ENCODE measurements at regions not wholly inside any gene's neighbourhood (a gene's known extent, or its start where the extent isn't known, plus 50 kb on each side); places are given as distances from the start of the nearest gene placed in this dataset.

- DNase-seq = no peak
These were observed 116.6 kb upstream of the STXBP5 start for GRCh38 chr6:147087641-147088040.

- no peak for DNase-seq
These were observed 115.4 kb upstream of the STXBP5 start for GRCh38 chr6:147088861-147089260.

DNA sequence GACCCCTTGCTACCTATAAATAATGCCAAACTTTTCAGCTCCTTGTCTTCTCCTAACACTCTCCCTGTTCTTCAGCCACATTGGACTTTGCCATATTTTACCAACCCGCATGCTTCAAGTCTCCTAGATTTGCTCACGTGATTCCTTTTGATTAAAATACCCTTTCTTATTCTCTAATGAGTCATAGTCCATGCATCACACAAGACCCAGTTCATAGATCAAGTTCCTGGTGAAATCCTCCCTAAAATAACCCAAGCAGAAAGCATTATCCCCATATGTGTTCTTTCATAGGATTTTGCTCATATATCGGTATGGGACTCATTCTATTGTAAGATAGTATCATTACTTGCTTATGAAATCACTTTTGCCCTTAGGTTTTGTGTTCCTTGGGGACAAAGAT, 108.9 kb upstream of the STXBP5 start:
- DNase-seq = no peak

DNA sequence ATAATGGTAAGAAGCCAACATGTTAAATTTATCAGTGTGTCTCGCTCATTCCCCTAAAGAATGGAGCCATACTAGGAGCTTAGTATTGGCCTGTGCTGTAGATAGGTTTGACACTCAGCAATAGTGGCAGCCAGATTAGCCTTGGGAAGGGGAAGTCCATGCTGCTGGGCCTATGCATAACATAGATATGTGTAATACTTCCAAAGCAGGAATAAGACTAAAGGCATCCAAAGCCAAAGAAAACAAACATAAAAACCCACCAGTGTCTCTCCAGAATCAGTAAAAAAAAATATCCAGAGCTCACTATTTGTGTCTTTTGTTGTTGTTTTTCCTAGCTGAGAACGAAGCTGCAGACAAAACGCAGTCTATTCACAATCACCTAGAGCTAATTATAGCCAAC, 104.2 kb upstream of the STXBP5 start:
- DNase-seq = no peak

- no peak for DNase-seq
These were observed 101.2 kb upstream of the STXBP5 start for GRCh38 chr6:147103007-147103406.

DNA sequence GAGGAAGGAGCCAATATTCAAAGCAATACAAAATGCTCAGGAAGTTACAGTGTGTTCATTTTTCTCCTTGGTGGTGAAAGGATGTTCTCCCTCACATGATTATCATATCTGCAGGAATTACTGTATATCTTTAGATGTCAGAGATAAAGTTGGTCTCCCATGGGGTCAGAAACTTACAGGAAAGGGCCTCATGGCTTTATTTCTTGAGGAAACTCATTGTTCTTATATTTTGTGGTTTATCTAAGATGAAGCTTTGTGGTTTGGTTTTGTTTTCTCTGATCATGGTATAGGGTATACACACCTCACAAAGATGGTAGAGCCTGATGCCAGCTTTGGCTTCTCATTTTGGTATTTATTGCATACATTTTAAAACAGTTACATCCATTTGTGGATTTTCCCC, 100.5 kb upstream of the STXBP5 start:
- no peak for DNase-seq

- DNase-seq = no peak
These were observed 98.4 kb upstream of the STXBP5 start for GRCh38 chr6:147105786-147106185.

DNA sequence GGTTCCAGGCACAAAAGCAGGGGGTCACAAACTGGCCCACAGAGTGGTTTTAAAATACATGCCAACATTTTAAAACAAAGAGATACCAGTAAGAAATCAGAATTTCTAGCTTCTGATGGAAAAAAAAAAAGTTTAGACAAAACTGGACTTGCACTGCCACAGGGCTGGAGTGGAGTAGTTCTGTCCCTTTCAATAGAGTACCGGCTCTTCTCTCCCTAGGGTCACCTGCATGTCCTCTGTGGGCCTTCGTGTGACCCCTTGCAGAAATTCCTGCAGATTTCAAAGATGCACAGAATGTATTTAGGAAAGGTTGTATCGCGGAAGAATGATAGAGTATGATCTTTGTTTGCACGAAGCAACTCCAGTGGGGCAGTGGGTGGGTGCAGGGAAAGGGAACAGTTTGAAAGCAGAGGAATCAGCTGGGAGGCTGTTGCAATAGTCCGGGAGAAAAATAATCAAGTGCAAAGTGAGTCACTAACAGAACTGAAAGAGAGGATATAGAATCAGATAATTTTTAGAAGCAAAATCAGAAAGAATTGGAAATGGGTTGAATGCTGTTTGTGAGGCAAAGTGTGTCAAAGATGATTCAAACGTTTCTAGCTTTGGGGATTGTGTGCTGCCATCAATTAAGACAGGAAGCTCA, 97.3 kb upstream of the STXBP5 start:
- no peak for DNase-seq

- no peak for DNase-seq
These were observed 95.8 kb upstream of the STXBP5 start for GRCh38 chr6:147108259-147108910.

DNA sequence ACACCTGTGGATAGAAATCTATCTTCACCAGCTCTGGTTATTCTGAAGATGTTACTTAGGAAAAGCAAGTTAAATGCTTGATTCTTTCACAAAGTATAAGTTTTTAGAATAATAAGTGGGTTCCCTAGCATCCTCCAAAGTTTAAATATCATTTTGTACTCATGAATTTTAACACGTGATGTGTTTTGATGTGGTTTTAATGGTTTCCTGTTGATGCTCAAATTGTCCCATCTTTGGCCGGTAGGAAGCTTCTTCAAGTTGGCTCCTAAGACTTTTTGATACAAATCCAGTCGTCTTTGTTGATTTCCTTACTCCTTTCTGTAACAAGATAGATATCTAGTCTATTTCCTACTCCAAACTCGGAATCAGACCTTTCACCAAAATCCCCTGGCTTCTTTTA, 94.5 kb upstream of the STXBP5 start:
- DNase-seq = no peak

- no peak for DNase-seq
These were observed 88.2 kb upstream of the STXBP5 start for GRCh38 chr6:147116056-147116455.

GRCh38 chr6:147117011-147117410, 87.2 kb upstream of the STXBP5 start:
- DNase-seq = no peak

GRCh38 chr6:147117580-147117979, 86.6 kb upstream of the STXBP5 start:
- DNase-seq = no peak

DNA sequence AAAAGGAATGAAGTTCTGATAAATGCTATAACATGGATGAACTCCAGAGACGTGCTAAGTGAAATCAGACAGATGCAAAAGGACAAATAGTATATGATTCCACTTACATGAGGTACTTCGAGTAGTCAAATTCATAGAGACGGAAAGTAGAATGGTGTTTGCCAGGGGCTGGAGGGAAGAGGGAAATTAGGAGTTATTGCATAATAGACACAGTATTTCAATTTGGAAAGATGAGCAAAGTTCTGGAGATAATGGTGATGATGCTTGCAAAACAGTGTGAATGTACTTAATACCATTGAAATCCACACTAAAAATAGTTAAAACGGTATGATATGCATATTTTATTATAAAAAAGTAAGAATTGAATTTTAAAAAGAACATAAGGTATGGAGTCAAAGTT, 84.9 kb upstream of the STXBP5 start:
- no peak for DNase-seq

DNA sequence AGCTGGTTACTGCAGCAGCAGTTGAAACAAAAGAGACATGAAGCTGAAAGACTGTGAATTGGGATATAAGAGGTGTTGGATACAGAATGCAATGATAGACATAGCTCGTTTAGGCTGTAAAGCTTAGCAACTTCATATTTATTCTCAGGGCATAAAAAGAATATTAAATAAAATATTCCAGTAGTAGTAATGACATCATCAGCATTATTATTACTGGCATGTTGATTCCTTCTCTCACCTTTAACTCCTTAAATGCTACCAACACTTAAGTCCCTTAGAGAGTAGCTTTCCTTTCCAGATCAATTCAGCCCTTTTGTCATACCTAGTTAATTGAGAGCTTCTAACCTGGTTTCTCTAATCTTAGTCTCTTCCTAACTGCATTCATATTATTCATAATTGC, 81.4 kb upstream of the STXBP5 start:
- no peak for DNase-seq

DNA sequence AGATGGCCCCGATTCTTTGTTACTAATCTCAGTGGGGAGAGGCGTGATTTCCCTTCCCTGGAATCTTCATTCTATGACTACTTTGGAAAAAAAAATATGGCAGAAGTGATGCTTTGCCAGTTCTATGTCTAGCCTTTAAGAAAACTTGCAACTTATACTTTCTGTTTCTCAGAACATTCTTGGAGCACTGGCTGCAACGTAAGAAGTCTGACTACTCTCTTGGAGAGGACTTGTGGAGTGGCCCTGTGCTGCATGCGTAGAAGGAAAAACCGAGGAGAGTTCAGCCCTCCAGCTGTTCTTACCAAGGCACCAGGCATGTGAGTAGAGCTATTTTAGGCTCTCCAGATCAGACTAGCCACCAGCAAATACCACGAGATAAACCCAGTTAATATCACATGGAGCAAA, 77.6 kb upstream of the STXBP5 start:
- no peak for DNase-seq

DNA sequence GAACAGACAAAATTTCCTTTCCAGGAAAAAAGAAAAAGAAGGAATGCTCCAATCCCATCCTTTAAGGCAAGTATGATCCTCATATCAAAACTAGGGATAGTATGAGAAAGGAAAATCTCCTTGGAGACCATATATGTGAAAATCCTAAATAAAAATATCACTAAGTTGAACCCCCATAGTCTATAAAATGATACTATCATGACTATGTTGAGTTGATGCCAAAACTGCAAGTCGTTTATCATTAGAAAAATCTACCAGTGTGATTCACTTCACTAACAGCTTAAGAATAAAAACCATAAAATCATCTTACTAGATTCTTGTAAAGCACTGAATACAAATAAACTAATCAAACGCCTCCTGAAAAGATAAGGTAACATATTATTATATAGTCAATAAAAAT, 76.6 kb upstream of the STXBP5 start:
- no peak for DNase-seq

DNA sequence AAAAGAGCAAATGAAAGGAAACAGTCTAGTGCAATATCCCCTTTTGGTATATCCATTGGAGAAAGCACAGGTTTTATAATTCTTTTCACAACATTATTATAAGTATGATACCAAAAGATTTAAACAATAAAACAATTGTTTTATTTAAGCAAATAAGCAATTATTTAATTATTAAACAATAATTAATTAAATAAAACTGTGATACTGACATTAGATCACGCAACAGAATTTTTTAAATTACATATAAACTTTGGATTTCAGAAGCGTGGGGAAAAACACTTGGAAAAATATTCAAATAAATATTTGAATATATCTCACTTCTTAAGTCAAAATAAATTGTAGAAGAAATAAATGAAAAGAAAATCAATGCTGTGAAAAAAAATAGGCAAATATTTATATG, 76.2 kb upstream of the STXBP5 start:
- DNase-seq = no peak

DNA sequence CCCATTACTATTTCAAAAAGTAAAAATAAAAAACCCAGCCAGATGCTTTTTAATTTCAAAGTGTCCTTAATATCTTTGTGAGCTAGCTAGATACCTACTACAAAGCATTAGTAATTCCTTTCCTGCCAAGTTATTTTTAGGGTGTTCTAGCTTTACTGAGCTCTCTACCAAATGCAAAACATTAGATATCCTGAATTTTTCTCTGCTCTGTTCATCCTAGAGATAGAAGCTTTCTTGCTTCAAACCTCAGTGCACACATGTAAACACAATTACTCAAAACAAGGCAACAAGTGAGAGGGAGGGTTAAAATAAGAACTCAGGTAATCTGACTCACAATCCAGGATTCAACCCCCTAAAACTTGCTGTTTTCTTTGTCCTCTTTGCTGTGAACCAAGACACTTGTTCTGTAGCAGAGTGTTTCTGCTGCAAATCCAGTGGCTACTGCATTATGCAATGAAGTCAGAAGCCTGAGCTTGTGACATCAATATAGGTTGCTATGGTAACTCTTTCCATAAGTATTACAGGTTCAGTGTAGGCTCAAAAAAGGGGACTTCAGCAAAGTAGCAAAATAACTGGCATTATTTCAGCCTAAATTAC, 72.6 kb upstream of the STXBP5 start:
- no peak for DNase-seq

DNA sequence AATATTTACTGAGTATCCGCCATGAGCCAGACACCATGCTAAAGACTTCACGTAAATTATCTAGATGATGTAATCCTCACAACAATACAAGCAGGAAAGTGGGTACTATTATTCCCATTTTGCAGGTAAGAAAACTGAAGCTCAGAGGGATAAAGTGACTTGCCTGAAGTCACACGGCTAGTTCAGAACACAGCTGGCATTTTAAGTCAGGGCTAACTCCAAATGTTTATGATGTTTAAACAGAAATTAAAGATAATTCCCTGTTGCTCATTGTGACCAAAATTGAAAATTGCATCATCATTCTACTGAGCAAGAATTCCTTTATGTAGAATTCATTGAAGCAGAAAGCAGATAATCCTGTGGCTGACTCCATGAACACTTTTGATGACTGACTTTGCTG, 71.3 kb upstream of the STXBP5 start:
- DNase-seq = no peak

GRCh38 chr6:147133669-147134068, 70.5 kb upstream of the STXBP5 start:
- DNase-seq = no peak

- DNase-seq = no peak
These were observed 69.0 kb upstream of the STXBP5 start for GRCh38 chr6:147135211-147135681.

GRCh38 chr6:147136057-147136456, 68.2 kb upstream of the STXBP5 start:
- no peak for DNase-seq

- DNase-seq = no peak
These were observed 66.2 kb upstream of the STXBP5 start for GRCh38 chr6:147137986-147138385.

DNA sequence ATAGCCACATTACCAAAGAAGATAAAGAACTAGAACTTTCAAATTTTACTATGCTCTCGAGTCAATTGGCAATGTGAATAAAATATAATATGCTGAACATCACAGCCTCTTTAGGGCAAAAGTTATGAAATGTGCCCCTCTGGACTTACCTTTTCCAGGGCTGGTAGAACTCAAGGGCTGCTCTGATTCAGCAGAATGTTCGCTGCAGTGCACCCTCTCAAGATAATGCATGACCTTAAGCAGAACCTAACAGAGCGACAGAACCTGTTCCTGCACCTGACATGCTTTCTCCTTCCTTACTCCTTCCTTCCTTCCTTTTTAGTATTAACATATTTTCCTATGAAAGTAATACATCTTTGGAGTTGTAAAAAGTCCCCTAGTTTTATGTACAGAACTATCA, 65.4 kb upstream of the STXBP5 start:
- DNase-seq = no peak

All from activated CD4-positive, alpha-beta T cell treated with anti-CD3 and anti-CD28 coated beads, Interleukin-2, amount 50 U/mL, for 48 hours (primary cell).